Sigmoid colon (tissue), 6 donors: ENCODE measurements at regions not wholly inside any gene's neighbourhood (a gene's known extent, or its start where the extent isn't known, plus 50 kb on each side); places are given as distances from the start of the nearest gene placed in this dataset.

ENCODE experiments used
- DNase-seq: peaks from one replicate; pipeline ENCODE4 v3.0.0-alpha.2; 2019
- H3K27ac ChIP-seq, 4 donors: fragments of 200-600 bp; sonication (generic); one replicate each; pipeline ENCODE4 v1.5.1; 2016 to 2019; ENCODE audit warnings: mild to moderate bottlenecking in 1 of 4
- H3K27me3 ChIP-seq, 3 donors: fragments of 200-600 bp; sonication (generic); one replicate each; pipeline ENCODE4 v1.5.1; 2019; ENCODE audit warnings: mild to moderate bottlenecking in 1 of 3
- H3K36me3 ChIP-seq, 4 donors: fragments of 200-600 bp; sonication (generic); one replicate each; pipeline ENCODE4 v1.5.1; 2016 to 2019
- H3K4me1 ChIP-seq, 4 donors: fragments of 200-600 bp; sonication (generic); one replicate each; pipeline ENCODE4 v1.5.1; 2017 to 2019
- H3K4me3 ChIP-seq, 4 donors: fragments of 200-600 bp; sonication (generic); one replicate each; pipeline ENCODE4 v1.5.1; 2017 to 2019; ENCODE audit warnings: mild to moderate bottlenecking in 2 of 4, moderate library complexity in 1 of 4
- H3K9me3 ChIP-seq, 4 donors: fragments of 200-600 bp in 3 of 4; sonication (generic) in 3 of 4; one replicate each; pipeline versions ENCODE4 v1.5.1 to v1.6.1; 2013 to 2019
- CTCF ChIP-seq, 4 experiments: fragments of 450-650 bp in 3 of 4; fragments of 200-600 bp in 1 of 4; IDR thresholded peaks; one replicate each; pipeline ENCODE4 v1.5.1; 2016 to 2019; ENCODE audit warnings: antibody characterized with exemption in 4 of 4, mild to moderate bottlenecking in 3 of 4, moderate library complexity in 2 of 4
- EP300 ChIP-seq, 4 donors: sonication (generic); formaldehyde crosslinking; IDR thresholded peaks; one replicate each; pipeline ENCODE4 v1.6.1; 2017; ENCODE audit warnings: antibody characterized with exemption in 4 of 4
- POLR2A ChIP-seq, 2 donors: fragments of 450-650 bp; IDR thresholded peaks; one replicate each; pipeline ENCODE4 v1.6.1; 2016; ENCODE audit warnings: antibody characterized with exemption in 2 of 2, mild to moderate bottlenecking in 2 of 2, moderate library complexity in 2 of 2
- POLR2AphosphoS5 ChIP-seq, 4 donors: sonication (generic); formaldehyde crosslinking; IDR thresholded peaks; one replicate each; pipeline ENCODE4 v1.6.1; 2017; ENCODE audit warnings: antibody characterized with exemption in 4 of 4
- WGBS, 2 donors: extraction: QIAGEN DNeasy Blood & Tissue Kit; methylation state at CpG; one replicate each; pipeline ENCODE4 v1.1.7; 2013; 5-methylcytosine and 5-hydroxymethylcytosine counted together
- intact Hi-C: fragments of 100-400 bp; cut with DNase I; formaldehyde crosslinking; loops from one replicate; pipeline ENCODE4 v1.15.1; 2023
- donor health status: healthy with polysubstance abuse.
- donor health status: healthy.

- WGBS, 2 donors, result 36 to 42% methylated on average over 22 of the region's 22 CpGs
- TF ChIP-seq POLR2AphosphoS5 (IDR thresholded peaks at IDR 0.05), result no peak
- no peak for TF ChIP-seq CTCF (IDR thresholded peaks at IDR 0.05)
- no peak for TF ChIP-seq EP300 (IDR thresholded peaks at IDR 0.05)
- no peak for TF ChIP-seq POLR2A (IDR thresholded peaks at IDR 0.05)
- Histone ChIP-seq H3K36me3 (no peaks in the 10 kb centered on the region), H3K27me3 (peaks cover 0 to 64% (median 25%) of the 10 kb centered on the region in 3 donors), H3K4me3 (no peak overlapping the region), H3K27ac (no peak overlapping the region), H3K4me1 (peaks cover 0 to 13% (median 9%) of the 10 kb centered on the region in 4 donors), H3K9me3 (no peaks in the 10 kb centered on the region)
- intact Hi-C loops, result loop anchor here (5.0 kb wide), 1 partner anchor 983 kb away; the partner anchor contains the start of genes LKAAEAR1 and OPRL1
- DNase-seq, result peak; percentile 54
Observed at GRCh38 chr20:63099456-63100173, 92.9 kb upstream of the BHLHE23 start.

GRCh38 chr20:63098195-63098810 is 91.5 kb upstream of the BHLHE23 start:
- 78 to 84% methylated on average over 6 of the region's 6 CpGs for WGBS, 2 donors
- intact Hi-C loops, result no loop called here
- Histone ChIP-seq H3K9me3 (no peaks in the 10 kb centered on the region), H3K27ac (no peak overlapping the region), H3K4me3 (no peak overlapping the region), H3K36me3 (no peaks in the 10 kb centered on the region), H3K27me3 (peaks cover 0 to 69% (median 25%) of the 10 kb centered on the region in 3 donors), H3K4me1 (peaks cover 0 to 13% (median 9%) of the 10 kb centered on the region in 4 donors)
- peak; percentile 25 for DNase-seq
- no peak for TF ChIP-seq POLR2A (IDR thresholded peaks at IDR 0.05)
- no peak for TF ChIP-seq EP300 (IDR thresholded peaks at IDR 0.05)
- no peak for TF ChIP-seq CTCF (IDR thresholded peaks at IDR 0.05)
- TF ChIP-seq POLR2AphosphoS5 (IDR thresholded peaks at IDR 0.05), result no peak

- no peak for TF ChIP-seq POLR2AphosphoS5 (IDR thresholded peaks at IDR 0.05)
- no peak for TF ChIP-seq POLR2A (IDR thresholded peaks at IDR 0.05)
- TF ChIP-seq CTCF (IDR thresholded peaks at IDR 0.05), result no peak
- no peak for TF ChIP-seq EP300 (IDR thresholded peaks at IDR 0.05)
- 77% methylated on average over 21 of the region's 21 CpGs for WGBS, 2 donors
- peaks cover 0 to 75% (median 32%) of the 10 kb centered on the region in 3 donors for H3K27me3 ChIP-seq
Observed at GRCh38 chr20:63097336-63097831, 90.6 kb upstream of the BHLHE23 start.

GRCh38 chr20:63096681-63097335 is 90.0 kb upstream of the BHLHE23 start:
- 72 to 80% methylated on average over 13 of the region's 13 CpGs for WGBS, 2 donors
- peaks cover 0 to 81% (median 37%) of the 10 kb centered on the region in 3 donors for H3K27me3 ChIP-seq

More at GRCh38 chr20:63097336-63097831, 90.6 kb upstream of the BHLHE23 start:
- peaks cover 0 to 8% (median 2%) of the 10 kb centered on the region in 4 donors for H3K4me1 ChIP-seq
- peak; percentile 42 for DNase-seq
- no peaks in the 10 kb centered on the region for H3K9me3 ChIP-seq
- H3K4me3 ChIP-seq, result no peak overlapping the region
- intact Hi-C loops, result no loop called here
- no peak overlapping the region for H3K27ac ChIP-seq
- no peaks in the 10 kb centered on the region for H3K36me3 ChIP-seq

More at GRCh38 chr20:63096681-63097335, 90.0 kb upstream of the BHLHE23 start:
- Histone ChIP-seq H3K36me3 (no peaks in the 10 kb centered on the region), H3K4me3 (no peak overlapping the region), H3K9me3 (no peaks in the 10 kb centered on the region), H3K27ac (no peak overlapping the region), H3K4me1 (peaks cover 0 to 2% (median 0%) of the 10 kb centered on the region in 4 donors)
- TF ChIP-seq POLR2A (IDR thresholded peaks at IDR 0.05) (no peak), POLR2AphosphoS5 (IDR thresholded peaks at IDR 0.05) (no peak), CTCF (IDR thresholded peaks at IDR 0.05) (no peak), EP300 (IDR thresholded peaks at IDR 0.05) (no peak)
- intact Hi-C loops, result no loop called here
- DNase-seq, result peak; percentile 37
